Fibroblast of lung (primary cell): ENCODE measurements at regions not wholly inside any gene's neighbourhood (a gene's known extent, or its start where the extent isn't known, plus 50 kb on each side); places are given as distances from the start of the nearest gene placed in this dataset.

Source experiments
- CTCF ChIP-seq, 2 donors: IDR thresholded peaks in 1 of 2; conservative IDR thresholded peaks in 1 of 2; 1 replicate in 1 of 2; 2 replicates in 1 of 2; pipeline ENCODE4 v1.5.1; 2011 to 2012; ENCODE audit warnings: low read length in 2 of 2, control low read depth in 1 of 2, inconsistent platforms in 1 of 2, low read depth in 1 of 2, mild to moderate bottlenecking in 1 of 2
- EZH2 ChIP-seq: IDR thresholded peaks from 2 replicates; pipeline ENCODE4 v1.5.1; 2012; ENCODE audit warnings: low read length, control low read depth, mild to moderate bottlenecking; ENCODE audit errors: missing control alignments

- no peak for TF ChIP-seq EZH2
- no peak for TF ChIP-seq CTCF (conservative IDR thresholded peaks at IDR 0.05 in 1 of 2, IDR thresholded peaks at IDR 0.05 in 1 of 2; ENCODE audit: low read depth in 1 of 2, low read length in 2 of 2)
Measured at GRCh38 chr3:21860082-21860475, 109.1 kb upstream of the ZNF385D start.
